OCI-M1 (cell line): ENCODE measurements at regions not wholly inside any gene's neighbourhood (a gene's known extent, or its start where the extent isn't known, plus 50 kb on each side); places are given as distances from the start of the nearest gene placed in this dataset.
A peak's percentile ranks its signal among the peaks of the same experiment; 100 is the strongest.

Experiments
- DNase-seq: peaks from one replicate; lab custom pipeline; 2025; lab: John Stamatoyannopoulos, UW

DNA sequence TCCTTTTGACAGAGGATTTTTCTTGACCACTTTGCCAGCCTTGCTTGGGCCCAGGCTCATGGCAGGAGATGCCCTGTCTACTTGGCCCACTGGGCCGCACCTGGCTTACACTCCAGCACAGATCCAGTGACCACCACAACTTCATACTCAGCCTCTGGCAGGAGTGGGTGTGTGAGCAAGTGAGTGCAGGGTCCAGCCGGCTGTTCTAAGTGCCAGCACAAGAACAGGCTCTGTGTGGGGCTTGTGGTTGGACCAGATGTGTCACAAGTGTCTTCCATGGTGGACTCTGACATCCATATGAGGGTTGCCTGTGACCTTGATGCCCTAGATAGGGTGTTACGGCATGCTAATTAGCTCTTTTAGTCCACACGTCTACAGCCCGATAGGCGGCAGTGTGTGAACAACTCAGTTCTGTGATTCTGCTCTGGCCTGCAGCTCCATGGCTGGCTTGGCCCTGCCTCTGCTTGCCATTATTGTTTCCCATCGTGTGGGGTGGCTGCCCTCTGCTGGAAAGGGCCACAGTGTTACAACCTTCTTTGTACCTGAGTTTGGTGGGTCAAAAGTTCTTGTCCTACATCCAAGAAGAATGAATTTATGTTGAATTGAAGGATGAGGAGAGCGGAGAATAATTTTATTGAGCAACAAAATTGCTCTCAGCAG, 1089.1 kb downstream of the SLC6A15 start:
- DNase-seq, result peak; percentile 74

DNA sequence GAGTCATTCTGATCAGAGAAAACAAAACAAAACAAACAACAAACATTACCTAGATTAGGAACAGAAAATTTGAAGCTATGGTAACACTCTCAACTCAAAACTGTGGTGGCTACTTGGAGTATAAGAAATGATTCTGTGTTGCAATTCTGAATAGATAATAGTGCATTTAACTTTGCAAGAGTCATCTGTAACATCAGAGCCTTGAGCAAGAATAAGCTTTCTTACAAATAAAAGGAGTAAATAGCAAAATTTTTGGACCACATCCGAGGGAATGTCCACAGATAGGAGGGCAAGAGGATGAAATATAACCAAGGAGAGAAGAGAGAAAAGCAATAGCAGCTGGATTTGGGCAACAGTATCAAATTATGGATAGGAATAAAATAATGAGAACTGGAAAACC, 1090.6 kb downstream of the SLC6A15 start:
- no peak for DNase-seq

GRCh38 chr12:83818881-83819280, 1093.7 kb downstream of the SLC6A15 start:
- DNase-seq, result no peak

GRCh38 chr12:83817730-83818129, 1094.9 kb downstream of the SLC6A15 start:
- DNase-seq, result no peak

- no peak for DNase-seq
These were observed 1104.0 kb downstream of the SLC6A15 start for GRCh38 chr12:83808591-83808990.

- DNase-seq, result no peak
These were observed 1104.7 kb downstream of the SLC6A15 start for GRCh38 chr12:83807871-83808270.

DNA sequence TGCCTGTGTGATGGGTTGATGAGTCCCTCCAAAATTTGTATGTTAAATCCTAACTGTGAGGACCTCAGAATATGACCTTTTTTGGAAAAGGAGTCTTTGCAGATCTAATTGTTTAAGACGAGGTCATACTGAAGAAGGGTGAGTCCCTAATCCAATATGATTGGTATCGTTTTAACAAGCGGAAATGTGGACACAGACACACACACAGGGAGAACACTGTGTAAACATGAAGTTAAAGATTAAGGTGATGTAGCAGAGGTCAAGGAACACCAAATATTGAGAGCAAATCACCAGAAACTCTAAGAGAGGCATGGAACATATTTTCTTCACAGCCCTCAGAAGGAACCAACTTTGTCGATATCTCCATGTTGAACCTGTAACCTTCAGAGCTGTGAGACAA, 1106.7 kb downstream of the SLC6A15 start:
- DNase-seq, result no peak

DNA sequence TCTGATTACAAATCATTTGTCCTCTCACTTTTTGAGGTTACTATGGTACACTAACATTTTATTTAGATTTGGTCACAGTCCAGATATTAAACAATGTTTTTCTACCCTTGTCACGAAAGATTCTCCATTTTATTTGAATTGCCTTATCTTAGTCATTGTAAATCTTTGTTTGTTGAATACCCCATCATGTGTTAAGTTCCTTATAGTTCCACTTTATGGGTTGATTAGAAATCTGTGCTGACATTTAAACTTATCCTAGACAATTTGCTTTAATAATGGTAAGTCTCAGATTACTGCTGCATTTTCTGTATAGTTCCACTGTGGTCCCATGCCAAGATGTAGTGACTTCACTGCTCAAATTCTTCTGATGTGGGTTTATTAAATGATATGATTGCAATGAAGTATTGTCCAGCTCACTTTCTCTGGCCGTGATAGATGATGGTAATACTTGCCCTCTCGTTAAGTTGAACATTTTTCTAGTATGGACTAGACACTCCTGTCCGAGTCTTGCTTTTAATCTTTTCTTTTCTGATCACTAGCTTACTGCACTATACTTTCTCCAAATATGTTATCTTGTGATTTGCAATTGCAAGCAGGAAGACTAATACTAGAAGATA, 1107.3 kb downstream of the SLC6A15 start:
- DNase-seq, result no peak

DNA sequence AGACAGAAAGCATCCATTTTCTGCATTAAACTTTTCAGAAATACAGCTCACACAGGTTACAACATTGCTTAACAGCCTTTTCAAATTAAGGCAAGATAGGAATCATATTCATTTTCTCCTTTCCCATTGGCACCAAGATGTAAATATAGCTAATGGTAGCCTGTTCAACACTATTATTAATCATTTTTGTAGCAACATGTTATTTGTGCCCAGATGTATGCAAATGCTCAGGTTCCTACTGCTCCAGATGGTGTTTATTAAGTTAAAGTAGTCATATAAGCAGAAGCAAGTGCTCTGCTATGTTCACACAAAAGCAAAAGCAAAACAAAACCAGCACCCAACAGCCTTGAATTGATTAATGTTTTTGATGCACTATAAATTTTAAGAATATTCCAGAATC, 1110.6 kb downstream of the SLC6A15 start:
- DNase-seq, result no peak

DNA sequence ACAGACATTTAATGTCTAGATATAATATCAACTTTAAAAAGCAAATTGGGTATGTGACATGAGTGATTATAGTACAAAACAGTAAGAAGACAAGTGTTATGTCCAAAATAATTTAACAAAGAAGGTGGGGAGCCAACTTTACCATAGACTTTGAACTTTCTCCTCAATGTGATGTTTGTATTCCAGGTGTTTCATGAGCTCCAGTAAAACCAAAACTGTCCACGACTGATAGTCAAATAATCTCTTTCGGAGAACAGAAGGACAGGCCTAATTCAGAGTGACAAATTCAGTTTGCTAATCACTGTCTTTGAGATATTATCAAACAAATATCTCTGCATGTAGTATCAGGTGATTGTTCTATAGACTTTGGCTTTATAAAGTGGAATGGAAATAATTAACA, 1112.6 kb downstream of the SLC6A15 start:
- no peak for DNase-seq

- DNase-seq, result no peak
These were observed 1109.8 kb downstream of the TMTC2 start for GRCh38 chr12:83796531-83796930.

DNA sequence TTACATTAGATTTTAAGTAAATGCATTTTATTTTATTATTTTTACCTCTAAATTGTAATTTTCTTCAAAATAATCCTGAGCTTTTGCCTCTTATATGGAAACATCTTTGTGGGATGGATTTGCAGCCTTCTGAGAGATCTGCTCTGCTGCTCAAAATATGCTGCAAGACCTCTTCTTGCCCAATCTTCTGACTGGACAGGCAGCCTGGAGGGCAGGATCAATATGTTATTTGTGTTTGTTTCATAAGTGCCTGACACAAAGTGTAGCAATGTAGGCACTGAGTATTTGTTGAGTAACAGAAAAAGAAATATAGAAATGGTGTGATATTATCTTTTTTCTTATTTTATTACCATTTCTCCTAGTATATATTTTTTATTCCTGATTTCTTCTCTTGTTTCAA, 1106.9 kb downstream of the TMTC2 start:
- DNase-seq, result no peak

DNA sequence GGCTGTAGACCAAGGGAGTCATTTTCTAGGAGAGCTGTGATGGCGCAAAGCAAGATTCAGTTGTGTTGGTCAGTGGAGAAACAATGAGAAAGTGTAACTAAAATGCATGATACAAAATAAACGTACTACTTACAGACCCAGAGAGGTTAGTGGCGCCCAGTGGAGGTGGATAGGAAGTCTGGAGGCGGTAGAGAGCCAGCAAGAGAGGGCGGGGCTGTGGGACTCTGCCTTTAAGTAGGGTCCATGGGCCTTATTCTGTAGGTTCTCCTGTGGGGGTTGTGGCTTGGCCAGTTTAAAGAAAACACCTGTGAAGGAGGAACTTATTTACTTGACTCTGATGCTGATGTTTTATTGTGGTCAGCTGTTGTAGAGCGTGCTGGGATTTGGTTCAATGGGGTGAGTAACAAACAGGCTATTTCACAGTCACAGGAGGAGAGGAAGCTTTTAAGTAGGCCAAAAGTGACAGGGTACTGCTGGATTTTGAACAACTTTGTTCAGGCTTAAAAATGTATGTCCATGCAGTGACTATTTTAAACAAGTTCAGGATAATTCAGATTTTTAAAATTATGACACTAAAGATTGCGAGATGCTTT, 1097.7 kb downstream of the TMTC2 start:
- DNase-seq, result no peak

- no peak for DNase-seq
These were observed 1092.8 kb downstream of the TMTC2 start for GRCh38 chr12:83779526-83779925.

DNA sequence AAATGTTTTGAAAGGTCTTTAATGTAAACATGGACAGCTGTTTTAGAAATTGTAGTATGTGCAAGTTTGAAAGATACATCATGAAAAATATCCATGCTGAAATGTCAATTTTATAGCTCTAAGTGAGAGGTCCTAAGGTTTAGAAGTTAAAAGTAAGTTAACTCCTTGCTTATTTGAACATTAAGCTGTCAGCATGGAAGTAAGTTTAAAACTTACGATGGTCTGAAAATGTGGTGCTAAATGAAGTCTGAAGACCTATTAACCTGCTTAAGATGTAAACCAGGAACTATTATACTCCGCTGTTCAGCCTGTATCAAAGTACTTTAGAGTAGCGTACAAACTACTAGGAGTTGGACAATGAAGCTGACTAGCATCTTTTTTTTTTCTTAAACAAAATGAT, 1082.4 kb downstream of the TMTC2 start:
- DNase-seq, result no peak

DNA sequence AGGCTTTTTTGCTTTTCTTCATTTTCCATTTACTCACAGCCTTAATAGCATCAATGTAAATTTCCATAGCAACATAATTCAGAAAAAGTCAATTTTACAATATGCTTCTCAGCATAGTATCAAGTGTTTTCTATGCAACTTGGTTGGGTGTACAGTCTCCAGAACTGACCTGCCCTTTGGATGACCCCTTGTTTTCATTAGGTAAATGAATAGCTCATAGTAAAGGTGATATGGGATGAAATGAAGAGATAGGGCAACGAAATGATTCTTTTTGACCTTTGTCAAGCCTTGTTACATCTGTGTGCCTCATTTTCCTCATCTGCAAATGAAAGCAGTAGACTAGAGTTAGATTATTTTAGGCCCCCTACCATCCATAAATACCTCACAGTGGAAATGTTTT, 1081.0 kb downstream of the TMTC2 start:
- no peak for DNase-seq

DNA sequence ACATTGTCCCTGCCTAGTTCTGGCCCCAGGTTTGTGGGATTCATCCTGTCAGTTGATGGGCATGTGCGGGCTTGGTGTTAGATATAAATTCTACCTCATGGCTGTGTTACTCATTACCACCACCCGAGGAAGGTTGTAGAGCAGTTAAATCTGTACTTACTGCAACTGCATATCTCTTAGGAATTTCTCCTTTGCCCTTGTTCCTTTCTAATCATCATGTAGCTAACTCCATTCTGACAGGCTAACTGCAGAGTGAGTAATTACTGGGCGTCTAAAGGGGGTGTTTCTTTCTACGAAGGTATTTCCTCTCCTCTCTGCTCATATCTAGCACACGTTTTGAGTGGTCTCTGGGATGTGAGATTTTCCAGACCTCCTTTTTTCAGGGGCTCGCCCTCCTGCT, 1076.7 kb downstream of the TMTC2 start:
- no peak for DNase-seq

GRCh38 chr12:83759906-83760305, 1073.2 kb downstream of the TMTC2 start:
- no peak for DNase-seq

GRCh38 chr12:83758888-83759631, 1072.4 kb downstream of the TMTC2 start:
- no peak for DNase-seq

GRCh38 chr12:83753904-83754303, 1067.2 kb downstream of the TMTC2 start:
- no peak for DNase-seq

DNA sequence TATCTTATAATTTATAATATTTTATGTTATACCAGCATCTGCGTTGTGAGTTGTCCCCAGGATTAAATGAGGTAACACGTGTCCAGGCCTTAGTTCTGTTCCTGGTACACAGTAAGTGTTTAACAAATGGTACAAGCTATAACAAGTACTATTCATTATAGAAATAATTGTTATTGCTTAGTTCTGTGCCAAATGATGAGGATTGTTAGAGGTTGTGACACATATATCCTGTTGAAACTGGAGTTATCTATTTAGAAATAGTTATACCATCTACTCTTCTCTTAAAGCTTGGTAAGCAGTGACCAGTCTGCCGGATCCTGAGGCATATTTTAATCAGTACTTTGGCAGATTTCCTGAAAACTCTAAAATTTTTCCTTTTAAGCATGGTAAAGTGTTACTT, 1066.5 kb downstream of the TMTC2 start:
- DNase-seq, result no peak

DNA sequence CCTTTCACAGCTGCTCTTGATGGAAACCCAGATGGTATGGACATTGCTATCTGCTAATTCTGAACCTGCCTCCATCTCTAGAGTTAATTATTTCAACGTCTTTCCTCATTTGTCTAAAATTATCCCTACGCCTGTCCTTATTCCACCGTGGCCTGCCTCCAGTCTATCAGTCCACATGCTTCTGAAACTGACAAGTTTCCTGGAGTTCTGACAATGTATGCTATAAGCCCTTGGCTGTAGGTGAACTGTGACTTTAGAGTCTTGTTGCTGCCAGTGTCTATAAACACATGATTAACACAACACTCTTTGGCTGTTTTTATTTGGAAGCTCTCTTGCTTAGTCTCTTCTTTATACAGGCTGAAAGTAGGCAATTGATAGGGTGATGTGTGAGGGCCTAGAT, 1052.9 kb downstream of the TMTC2 start:
- no peak for DNase-seq

- DNase-seq, result no peak
These were observed 1024.1 kb downstream of the TMTC2 start for GRCh38 chr12:83710851-83711250.
